HuH-7 (cell line): ENCODE measurements at regions not wholly inside any gene's neighbourhood (a gene's known extent, or its start where the extent isn't known, plus 50 kb on each side); places are given as distances from the start of the nearest gene placed in this dataset.
"Not testable (repeated sequence)": the region's sequence is repeated elsewhere in the genome, so short reads cannot be mapped to it uniquely, and the experiment has no call there.

Source experiments
- DNase-seq: peaks from one replicate; pipeline ENCODE4 v3.0.0; 2011; ENCODE audit warnings: low spot score

DNA sequence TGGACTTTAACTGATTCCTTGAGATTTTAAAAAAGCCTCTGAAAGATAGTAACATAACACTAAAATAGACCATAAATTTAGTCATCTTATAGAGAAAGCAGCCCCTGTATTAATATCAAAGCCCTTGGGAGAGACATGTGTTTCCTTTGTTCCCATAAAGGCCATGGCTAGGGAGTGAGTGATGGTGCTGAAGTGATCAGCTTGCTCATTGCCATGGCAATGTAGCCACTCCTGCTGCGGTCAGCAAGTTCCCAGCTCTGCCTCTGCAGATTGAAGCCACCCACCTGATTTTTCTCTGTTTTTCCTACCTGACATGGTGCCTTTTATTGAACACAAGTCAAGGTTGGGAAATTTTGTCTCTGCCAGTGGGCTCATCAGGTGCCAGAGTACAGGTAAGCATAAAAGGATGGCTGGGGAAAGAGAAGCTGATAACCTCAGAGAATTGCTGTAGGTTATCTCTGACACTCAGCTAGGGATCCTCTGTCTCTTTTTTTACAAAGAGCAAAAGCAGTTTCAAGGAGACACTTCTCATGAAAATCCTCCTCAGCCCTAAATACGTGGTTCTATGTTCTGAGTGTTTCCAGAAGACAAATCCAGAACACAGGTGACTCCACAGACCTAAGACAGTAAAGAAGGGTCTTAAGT lies 296.3 kb upstream of the NMUR2 start:
- DNase-seq = no peak

DNA sequence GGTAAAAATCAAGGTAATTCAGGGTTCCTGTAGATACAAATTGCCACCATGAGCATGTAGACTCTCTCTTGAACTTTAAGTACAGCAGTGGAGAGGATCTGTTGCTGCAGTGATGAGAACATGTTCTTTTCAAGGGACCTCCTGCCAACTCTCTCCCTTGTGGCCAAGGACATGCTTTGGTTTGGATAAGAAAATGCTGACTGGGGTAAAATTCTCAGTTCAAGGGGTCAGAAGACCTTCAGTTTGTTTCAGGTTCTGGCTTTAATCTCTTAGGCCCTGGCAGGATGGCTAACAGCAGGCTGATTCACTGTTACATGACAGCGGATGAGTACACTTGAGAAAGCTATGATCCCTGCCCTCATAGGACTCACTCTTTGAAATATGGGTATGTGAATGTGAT lies 299.2 kb upstream of the NMUR2 start:
- no peak for DNase-seq

GRCh38 chr5:152711801-152712388 lies 306.8 kb upstream of the NMUR2 start:
- DNase-seq = no peak

- no peak for DNase-seq
These were observed 312.3 kb upstream of the NMUR2 start for GRCh38 chr5:152717393-152717792.

DNA sequence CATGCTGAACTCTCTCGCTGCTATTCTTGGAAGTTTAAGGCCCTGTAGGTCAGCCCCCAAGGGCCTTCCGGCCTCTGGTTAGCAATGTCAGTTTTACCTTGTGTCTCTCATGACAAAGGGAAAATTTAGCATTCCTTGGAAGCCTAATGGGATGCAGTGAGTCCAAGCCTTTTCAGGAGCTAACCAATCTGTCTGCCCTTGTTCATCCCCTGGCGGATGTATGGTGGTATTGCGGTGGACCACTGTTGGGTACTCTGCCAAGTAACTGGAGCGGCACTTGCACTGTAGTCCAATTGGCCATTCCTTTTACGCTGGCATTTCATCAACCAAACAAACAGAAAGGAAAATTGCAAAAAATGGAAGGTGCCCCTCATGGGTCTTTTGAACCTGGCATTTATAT lies 318.4 kb upstream of the NMUR2 start:
- no peak for DNase-seq

DNA sequence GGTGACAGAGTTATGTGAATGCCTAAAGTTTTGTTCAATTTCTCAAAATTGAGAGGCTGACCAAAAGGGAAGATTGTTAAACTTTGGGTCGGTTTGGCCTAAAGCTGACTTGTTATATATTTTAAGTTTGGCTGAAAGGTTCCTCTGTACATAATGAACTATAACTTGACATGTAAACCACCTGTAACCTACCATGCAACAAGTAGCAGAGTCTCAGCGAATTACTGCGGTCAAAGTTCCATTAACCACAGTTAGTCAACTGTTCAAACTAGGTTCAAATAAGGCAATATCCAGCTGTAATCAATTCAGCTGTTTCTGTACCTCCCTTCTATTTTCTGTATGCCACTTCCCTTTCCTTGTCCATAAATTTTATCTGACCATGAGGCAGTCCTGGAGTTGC lies 325.1 kb upstream of the NMUR2 start:
- no peak for DNase-seq

- no peak for DNase-seq
These were observed 331.8 kb upstream of the NMUR2 start for GRCh38 chr5:152736906-152737305.

DNA sequence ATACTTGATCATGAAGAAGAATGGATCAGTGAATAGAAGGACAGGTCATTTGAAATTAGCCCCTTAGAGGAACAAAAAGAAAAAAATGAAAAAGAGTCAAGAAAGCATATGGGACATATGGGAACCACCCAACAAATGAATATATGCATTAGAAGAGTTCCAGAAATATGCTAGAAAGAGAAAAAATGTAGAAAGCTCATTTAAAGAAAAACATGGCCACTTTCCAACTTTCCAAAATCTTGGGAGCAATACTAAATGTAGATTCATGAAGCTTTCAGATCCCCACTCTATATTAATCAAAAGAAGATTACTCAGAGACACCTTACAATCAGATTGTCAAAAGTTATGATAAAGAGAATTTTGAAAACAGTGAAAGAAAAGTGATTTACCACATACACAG lies 334.8 kb upstream of the NMUR2 start:
- DNase-seq = no peak

GRCh38 chr5:152741126-152741525 lies 336.0 kb upstream of the NMUR2 start:
- DNase-seq = not testable (repeated sequence)

DNA sequence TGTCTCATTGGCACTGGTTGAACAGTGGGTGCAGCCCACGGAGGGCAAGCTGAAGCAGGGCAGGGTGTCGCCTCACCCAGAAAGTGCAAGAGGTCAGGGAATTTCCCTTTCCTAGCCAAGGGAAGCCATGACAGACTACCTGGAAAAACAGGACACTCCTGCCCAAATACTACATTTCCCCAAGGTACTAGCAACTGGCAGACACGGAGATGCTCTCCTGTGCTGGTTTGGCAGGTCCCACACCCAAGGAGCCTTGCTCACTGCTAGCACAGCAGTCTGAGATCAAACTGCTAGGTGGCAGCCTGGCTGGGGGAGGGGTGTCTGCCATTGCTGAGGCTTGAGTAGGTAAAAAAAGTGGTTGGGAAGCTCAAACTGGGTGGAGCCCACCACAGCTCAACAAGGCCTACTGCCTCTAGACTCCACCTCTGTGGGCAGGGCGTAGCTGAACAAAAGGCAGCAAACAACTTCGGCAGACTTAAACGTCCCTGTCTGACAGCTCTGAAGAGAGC lies 382.7 kb upstream of the NMUR2 start:
- not testable (repeated sequence) for DNase-seq

- DNase-seq = no peak
These were observed 396.8 kb upstream of the NMUR2 start for GRCh38 chr5:152801886-152802285.

DNA sequence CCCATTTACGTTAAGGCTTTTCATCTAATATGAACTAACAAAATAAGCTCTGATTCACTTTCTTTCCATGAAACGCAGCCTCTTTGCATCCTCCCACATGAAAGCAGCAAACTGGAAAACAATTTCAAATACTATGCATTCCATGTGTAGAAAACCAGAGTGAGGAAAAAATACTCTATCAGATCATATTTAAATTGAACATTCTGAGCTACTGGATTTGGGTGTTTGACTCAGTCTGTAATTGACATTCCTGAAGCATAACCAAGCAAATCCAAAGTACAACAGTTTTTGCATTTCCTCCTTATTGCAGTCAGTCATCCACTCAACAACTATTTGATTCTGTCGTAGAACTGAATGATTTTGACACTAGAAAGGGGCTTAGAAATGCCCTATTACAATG lies 399.1 kb upstream of the NMUR2 start:
- no peak for DNase-seq

GRCh38 chr5:152811988-152812387 lies 406.9 kb upstream of the NMUR2 start:
- DNase-seq = no peak

DNA sequence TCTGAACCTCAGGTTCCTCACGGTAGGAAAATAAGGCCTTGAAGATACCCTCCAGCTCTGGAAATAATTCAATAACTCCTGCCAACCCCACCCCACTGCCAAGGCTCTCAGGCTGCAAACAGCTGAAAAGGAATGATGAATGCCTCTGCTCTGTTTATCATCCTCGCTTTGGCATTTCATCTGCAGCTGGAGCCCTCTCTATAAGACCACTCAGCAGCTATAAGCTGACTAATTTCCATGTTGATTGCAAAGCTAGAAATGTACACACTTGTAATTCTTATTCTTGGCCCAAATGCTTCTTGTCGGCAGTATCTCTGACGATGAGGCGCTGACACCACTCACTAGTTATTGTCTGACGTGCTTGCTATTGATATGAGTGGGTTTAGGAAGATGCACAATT lies 408.4 kb upstream of the NMUR2 start:
- no peak for DNase-seq

DNA sequence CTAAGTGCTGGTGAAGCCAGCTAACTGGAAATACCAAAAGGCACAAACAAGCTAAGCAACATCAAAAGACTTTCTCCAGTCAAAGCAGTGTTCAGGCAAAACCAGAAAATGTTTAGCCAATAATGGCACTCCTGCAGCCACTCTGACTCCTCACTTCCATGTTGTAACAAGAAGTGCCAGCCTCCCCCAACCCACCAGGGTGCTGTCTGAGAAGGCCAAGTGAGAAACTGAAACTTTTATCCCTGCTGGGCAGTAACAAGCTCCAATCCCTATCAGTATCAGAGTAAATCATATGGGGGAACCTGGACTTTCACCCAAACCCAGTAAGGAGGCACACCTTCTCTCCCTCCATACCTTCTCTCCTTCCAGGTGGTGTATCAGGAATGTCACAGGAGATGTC lies 414.8 kb upstream of the NMUR2 start:
- DNase-seq = no peak

- no peak for DNase-seq
These were observed 419.2 kb upstream of the NMUR2 start for GRCh38 chr5:152824316-152824715.

GRCh38 chr5:152838241-152838786 lies 433.2 kb upstream of the NMUR2 start:
- DNase-seq = no peak

DNA sequence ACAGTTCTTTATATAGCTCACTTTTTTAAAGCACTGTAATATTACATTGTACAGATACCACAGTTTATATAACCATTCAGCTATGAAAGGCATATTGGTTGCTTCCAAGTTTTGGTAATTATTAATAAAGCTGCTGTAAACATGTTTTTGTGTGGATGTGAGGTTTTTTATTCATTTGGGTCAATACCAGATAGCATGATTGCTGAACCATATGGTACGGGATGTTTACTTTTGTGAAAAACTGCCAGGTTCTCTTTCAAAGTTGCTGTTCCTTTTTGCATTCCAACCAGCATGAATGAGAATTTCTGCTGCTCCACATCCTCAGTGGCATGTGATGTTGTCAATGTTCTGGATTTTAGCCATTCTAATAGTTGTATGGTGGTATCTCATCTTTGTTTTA lies 439.6 kb upstream of the NMUR2 start:
- no peak for DNase-seq

DNA sequence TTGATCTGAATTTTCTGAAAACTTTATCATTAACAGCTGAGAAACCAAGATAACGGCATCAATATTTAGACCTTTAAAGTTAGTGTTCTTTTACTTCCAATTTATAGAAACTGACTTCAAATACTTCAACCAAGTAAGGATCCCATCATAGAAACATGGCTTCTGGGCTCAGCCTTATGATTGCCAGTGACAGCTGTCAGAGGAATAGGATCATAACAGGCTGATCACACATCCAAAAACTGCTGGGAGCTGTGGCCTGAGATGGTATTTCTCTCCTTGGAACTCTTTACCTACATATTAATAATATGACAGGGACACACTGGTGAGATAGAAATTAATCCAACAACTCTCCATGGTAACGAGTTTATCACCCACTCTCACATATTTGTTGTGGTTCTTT lies 448.3 kb upstream of the NMUR2 start:
- DNase-seq = no peak

DNA sequence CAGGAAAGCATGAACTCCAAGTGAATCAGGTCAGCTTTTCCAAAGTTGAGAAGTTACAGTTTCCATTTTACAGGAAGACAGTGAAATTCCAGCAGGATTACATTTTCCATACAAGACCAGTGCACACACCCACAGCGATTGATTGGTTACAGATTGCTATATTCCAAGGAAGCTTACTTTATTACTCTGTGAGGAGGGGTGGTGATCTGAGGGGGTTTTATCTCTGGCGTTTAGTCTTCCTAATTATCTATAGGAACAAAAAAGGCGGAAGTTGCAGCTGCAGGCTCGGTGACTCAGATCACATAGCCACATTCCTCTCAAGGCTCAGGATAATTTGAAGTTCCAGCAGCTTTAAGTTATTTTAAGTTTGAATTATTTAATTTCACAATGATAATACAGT lies 450.4 kb upstream of the NMUR2 start:
- DNase-seq = no peak

GRCh38 chr5:152861231-152861630 lies 456.2 kb upstream of the NMUR2 start:
- DNase-seq = no peak

DNA sequence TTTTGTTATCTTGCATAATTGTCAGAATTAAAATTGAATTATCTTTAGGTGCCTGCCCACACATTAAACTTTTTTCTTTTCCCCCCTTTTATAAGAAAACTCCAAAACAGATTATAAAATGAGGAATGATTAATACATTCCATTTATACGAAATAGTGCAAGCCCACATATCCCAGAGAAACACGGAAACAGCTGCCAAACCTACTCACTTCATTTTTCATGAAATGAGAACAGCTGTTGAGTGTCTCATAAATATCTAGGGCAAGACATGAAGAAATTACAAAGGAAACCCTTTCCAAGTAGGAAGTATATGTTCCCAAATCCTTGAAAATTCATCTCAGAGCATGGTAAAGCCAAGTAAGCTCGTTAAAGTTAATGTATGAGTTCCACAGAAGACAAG lies 459.4 kb upstream of the NMUR2 start:
- DNase-seq = no peak

GRCh38 chr5:152864991-152865390 lies 459.9 kb upstream of the NMUR2 start:
- no peak for DNase-seq

DNA sequence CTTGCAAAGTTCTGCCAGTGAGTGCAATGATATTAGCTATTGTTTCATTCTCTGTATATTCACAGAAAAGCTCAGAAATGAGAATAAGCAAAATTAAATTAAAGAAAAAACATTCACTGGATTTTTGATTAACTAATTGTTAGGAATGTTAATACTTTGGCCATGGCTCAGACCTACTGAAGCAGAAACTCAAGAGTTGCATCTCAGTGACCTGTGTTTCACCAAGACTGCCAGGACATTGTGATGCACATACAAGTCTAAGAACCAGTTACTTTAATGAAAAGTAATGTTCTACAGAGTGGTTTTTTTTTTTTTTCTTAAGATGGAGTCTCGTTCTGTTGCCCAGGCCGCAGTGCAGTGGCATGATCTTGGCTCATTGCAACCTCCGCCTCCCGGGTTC lies 464.9 kb upstream of the NMUR2 start:
- DNase-seq = no peak
